HFFc6 (cell line): ENCODE measurements at regions not wholly inside any gene's neighbourhood (a gene's known extent, or its start where the extent isn't known, plus 50 kb on each side); places are given as distances from the start of the nearest gene placed in this dataset.

Source experiments
- DNase-seq: peaks from one replicate; pipeline ENCODE4 v3.0.0-alpha.2; 2018
- H3K27ac Mint-ChIP-seq: 2 replicates; pipeline ENCODE4 v1.8.0; 2020; ENCODE audit warnings: mild to moderate bottlenecking, mixed read lengths
- H3K27me3 Mint-ChIP-seq: 2 replicates; pipeline ENCODE4 v1.8.0; 2021; ENCODE audit warnings: mild to moderate bottlenecking, moderate library complexity, mixed read lengths; ENCODE audit not compliant: insufficient read depth
- H3K36me3 Mint-ChIP-seq: 2 replicates; pipeline ENCODE4 v1.8.0; 2021; ENCODE audit warnings: low read depth, mixed read lengths
- H3K4me1 Mint-ChIP-seq: 2 replicates; pipeline ENCODE4 v1.8.0; 2020; ENCODE audit warnings: low read depth, mixed read lengths
- H3K4me3 Mint-ChIP-seq: 2 replicates; pipeline ENCODE4 v1.8.0; 2020; ENCODE audit warnings: mild to moderate bottlenecking, moderate library complexity, mixed read lengths
- H3K9me3 Mint-ChIP-seq: 2 replicates; pipeline ENCODE4 v1.8.0; 2020; ENCODE audit warnings: mild to moderate bottlenecking, mixed read lengths
- CTCF ChIP-seq: fragments of 200-600 bp; sonication (generic); IDR thresholded peaks from 2 replicates; pipeline ENCODE4 v1.5.0; 2021; ENCODE audit warnings: antibody characterized with exemption, mild to moderate bottlenecking

DNA sequence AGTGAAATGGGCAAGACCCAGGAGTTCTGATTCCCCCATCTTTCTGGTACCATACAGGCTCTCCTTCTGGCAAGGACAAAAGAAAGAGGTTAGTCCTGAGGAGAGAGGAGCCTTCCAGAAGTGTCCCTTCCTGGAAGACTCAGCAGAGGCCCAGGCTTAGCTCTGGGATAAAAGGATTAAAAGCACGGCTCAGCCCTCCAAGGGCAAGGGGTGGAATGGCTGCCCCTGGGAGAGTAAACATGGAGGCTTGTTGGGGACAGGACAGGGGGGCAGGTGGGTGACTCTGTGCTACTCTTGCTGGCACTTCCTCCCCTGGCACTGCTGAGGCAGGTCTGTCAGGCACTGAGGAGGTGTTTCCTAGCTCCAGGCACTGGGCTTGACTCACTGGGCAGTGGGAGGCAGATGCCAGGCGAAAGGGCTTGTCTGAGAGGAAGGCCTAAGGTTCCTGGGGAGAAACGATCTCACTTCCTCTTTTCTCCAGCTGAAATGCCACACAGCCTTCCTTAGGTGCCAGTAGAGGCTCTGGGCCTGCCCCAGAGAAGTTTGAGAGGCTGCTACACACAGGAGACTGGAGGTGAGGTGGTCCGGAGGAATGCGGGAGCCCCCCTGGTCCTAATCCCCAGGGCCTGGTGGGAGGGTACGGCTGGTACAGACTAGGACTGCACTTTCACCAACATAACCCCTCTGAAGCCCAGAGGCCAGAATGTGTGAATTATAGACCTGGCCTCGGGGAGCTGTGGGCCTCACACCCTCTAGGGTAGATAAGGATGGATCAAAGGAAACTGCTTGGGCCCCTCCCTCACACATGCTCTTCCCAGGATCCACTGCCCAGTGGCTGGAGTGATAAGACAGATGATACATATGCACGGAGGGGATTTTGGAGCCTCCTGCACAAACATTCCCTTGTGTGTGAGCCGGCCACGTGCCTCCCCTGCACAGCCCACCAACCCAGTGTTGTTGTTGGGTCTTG is 63.2 kb upstream of the PODXL start:
- Mint-ChIP-seq H3K36me3 (no peaks in the 10 kb centered on the region), H3K27me3 (no peaks in the 10 kb centered on the region; the same call in 1 of the 2 replicates), H3K4me3 (no peak overlapping the region), H3K27ac (no peak overlapping the region), H3K4me1 (peaks cover 21% of the 10 kb centered on the region), H3K9me3 (no peaks in the 10 kb centered on the region)
- TF ChIP-seq CTCF, result no peak
- no peak for DNase-seq

- H3K27me3 Mint-ChIP-seq, result no peaks in the 10 kb centered on the region; the same call in 1 of the 2 replicates
- no peak for DNase-seq
- peaks cover 21% of the 10 kb centered on the region for H3K4me1 Mint-ChIP-seq
- no peak overlapping the region for H3K4me3 Mint-ChIP-seq
- TF ChIP-seq CTCF, result no peak
- no peaks in the 10 kb centered on the region for H3K36me3 Mint-ChIP-seq
- H3K9me3 Mint-ChIP-seq, result no peaks in the 10 kb centered on the region
- no peak overlapping the region for H3K27ac Mint-ChIP-seq
Measured at GRCh38 chr7:131618391-131618790, 62.0 kb upstream of the PODXL start.

DNA sequence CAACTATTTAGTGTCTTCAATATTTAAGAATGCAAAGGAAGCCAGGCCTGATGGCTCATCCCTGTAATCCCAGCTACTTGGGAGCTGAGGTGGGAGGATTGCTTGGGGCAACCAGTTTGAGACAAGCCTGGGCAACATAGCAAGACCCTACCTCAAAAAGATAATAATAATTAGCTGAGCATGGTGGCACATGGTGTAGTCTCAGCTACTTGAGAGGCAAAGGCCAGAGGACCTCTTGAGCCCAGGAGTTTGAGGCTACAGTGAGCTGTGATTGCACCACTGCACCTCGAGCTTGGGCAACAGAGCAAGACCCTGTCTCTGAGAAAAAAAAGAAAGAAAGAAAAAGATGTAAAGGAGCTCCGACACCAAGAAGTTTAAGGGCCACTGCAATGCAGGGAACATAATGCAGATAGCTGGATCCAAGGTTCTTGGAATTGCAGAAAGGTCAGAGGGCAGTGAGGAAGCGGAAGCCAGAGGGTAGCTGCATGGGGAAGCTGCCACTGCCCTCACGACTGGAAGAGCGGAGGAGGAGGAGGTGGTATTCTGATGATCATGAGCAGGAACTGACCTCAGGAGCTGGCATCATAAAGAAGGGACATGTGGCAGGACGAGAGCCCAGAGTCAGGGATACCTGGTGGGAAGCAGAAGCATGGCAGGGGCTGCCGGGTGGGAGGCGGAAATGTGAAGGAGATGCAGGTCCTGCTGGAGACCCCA is 60.2 kb upstream of the PODXL start:
- Mint-ChIP-seq H3K4me3 (no peak overlapping the region), H3K4me1 (peaks cover 21% of the 10 kb centered on the region), H3K27ac (no peak overlapping the region), H3K9me3 (no peaks in the 10 kb centered on the region), H3K36me3 (no peaks in the 10 kb centered on the region), H3K27me3 (no peaks in the 10 kb centered on the region; the same call in none of the 2 replicates)
- no peak for TF ChIP-seq CTCF
- no peak for DNase-seq

GRCh38 chr7:131613909-131614308 is 57.5 kb upstream of the PODXL start:
- no peak overlapping the region for H3K4me3 Mint-ChIP-seq
- H3K27me3 Mint-ChIP-seq, result no peaks in the 10 kb centered on the region; the same call in none of the 2 replicates
- no peaks in the 10 kb centered on the region for H3K36me3 Mint-ChIP-seq
- peaks cover 7% of the 10 kb centered on the region; the same call in 1 of the 2 replicates for H3K4me1 Mint-ChIP-seq
- no peaks in the 10 kb centered on the region for H3K9me3 Mint-ChIP-seq
- TF ChIP-seq CTCF, result no peak
- DNase-seq, result no peak
- H3K27ac Mint-ChIP-seq, result no peak overlapping the region

- no peak for DNase-seq
- Mint-ChIP-seq H3K36me3 (no peaks in the 10 kb centered on the region), H3K27me3 (peaks cover 7% of the 10 kb centered on the region), H3K9me3 (no peaks in the 10 kb centered on the region), H3K4me1 (peaks cover 40% of the 10 kb centered on the region), H3K4me3 (no peak overlapping the region), H3K27ac (no peak overlapping the region)
- no peak for TF ChIP-seq CTCF
Measured at GRCh38 chr7:131610007-131610406, 53.6 kb upstream of the PODXL start.
